ENCODE measurements at regions not wholly inside any gene's neighbourhood (a gene's known extent, or its start where the extent isn't known, plus 50 kb on each side); places are given as distances from the start of the nearest gene placed in this dataset.
"Not testable (repeated sequence)": the region's sequence is repeated elsewhere in the genome, so short reads cannot be mapped to it uniquely, and the experiment has no call there.

DNA sequence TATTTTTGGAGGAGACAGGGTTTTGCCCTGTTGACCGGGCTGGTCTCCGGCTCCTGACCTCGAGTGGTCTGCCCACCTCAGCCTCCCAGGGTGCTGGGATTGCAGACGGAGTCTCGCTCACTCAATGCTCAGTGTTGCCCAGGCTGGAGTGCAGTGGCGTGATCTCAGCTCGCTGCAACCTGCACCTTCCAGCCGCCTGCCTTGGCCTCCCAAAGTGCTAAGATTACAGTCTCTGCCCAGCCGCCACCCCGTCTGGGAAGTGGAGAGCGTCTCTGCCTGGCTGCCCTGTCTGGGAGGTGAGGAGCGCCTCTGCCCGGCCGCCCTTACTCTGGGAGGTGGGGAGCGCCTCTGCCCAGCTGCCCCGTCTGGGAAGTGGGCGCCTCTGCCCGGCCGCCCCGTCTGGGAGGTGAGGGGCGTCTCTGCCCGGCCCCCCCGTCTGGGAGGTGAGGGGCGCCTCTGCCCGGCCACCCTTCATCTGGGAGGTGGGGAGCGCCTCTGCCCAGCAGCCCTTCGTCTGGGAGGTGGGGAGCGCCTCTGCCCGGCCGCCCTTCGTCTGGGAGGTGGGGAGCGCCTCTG is 249.8 kb upstream of the USP15 start:
- TF ChIP-seq, protein P1, sequence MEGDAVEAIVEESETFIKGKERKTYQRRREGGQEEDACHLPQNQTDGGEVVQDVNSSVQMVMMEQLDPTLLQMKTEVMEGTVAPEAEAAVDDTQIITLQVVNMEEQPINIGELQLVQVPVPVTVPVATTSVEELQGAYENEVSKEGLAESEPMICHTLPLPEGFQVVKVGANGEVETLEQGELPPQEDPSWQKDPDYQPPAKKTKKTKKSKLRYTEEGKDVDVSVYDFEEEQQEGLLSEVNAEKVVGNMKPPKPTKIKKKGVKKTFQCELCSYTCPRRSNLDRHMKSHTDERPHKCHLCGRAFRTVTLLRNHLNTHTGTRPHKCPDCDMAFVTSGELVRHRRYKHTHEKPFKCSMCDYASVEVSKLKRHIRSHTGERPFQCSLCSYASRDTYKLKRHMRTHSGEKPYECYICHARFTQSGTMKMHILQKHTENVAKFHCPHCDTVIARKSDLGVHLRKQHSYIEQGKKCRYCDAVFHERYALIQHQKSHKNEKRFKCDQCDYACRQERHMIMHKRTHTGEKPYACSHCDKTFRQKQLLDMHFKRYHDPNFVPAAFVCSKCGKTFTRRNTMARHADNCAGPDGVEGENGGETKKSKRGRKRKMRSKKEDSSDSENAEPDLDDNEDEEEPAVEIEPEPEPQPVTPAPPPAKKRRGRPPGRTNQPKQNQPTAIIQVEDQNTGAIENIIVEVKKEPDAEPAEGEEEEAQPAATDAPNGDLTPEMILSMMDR (IDR thresholded peaks at IDR 0.05; ENCODE audit: low read depth, low read length, poor library complexity, severe bottlenecking), result not testable (repeated sequence)
- TF ChIP-seq EZH2phosphoT487 (IDR thresholded peaks at IDR 0.05; ENCODE audit: borderline replicate concordance, low read length), result not testable (repeated sequence)

Data from DOHH2 (cell line).